Osteoblast (primary cell): ENCODE measurements at regions not wholly inside any gene's neighbourhood (a gene's known extent, or its start where the extent isn't known, plus 50 kb on each side); places are given as distances from the start of the nearest gene placed in this dataset.

Experiments used
- DNase-seq: peaks from one replicate; pipeline ENCODE4 v3.0.0; 2011; ENCODE audit warnings: low spot score, mixed read lengths; ENCODE audit not compliant: insufficient read length; ENCODE audit errors: missing footprints
- H2AFZ ChIP-seq: 2 replicates; pipeline ENCODE4 v1.6.0; 2011; ENCODE audit warnings: mild to moderate bottlenecking, low read length
- H3K27ac ChIP-seq: 2 replicates; pipeline ENCODE4 v1.5.1; 2011; ENCODE audit warnings: mild to moderate bottlenecking, low read depth, low read length, moderate library complexity
- H3K27me3 ChIP-seq: 2 replicates; pipeline ENCODE4 v1.6.0; 2012; ENCODE audit warnings: mild to moderate bottlenecking, control low read depth, inconsistent platforms, low read length, moderate library complexity; ENCODE audit not compliant: insufficient read depth
- H3K36me3 ChIP-seq: 2 replicates; pipeline ENCODE4 v1.5.1; 2011; ENCODE audit warnings: mild to moderate bottlenecking, low read length, control low read depth, moderate library complexity; ENCODE audit not compliant: insufficient read depth
- H3K4me1 ChIP-seq: 2 replicates; pipeline ENCODE4 v1.5.1; 2011; ENCODE audit warnings: mild to moderate bottlenecking, low read length, control low read depth, moderate library complexity; ENCODE audit not compliant: insufficient read depth
- H3K4me2 ChIP-seq: 2 replicates; pipeline ENCODE4 v1.6.0; 2011; ENCODE audit warnings: mild to moderate bottlenecking, low read length; ENCODE audit not compliant: insufficient read depth
- H3K4me3 ChIP-seq: fragments of 200-600 bp; sonication (generic); 3 replicates; pipeline ENCODE4 v1.5.1; 2012; ENCODE audit warnings: mild to moderate bottlenecking, low read length, inconsistent platforms; ENCODE audit not compliant: insufficient read depth
- H3K79me2 ChIP-seq: 2 replicates; pipeline ENCODE4 v1.6.0; 2012; ENCODE audit warnings: mild to moderate bottlenecking, low read length, control low read depth, inconsistent platforms; ENCODE audit not compliant: insufficient read depth
- H3K9me3 ChIP-seq: 2 replicates; pipeline ENCODE4 v1.5.1; 2011; ENCODE audit warnings: low read depth, low read length, control low read depth
- H4K20me1 ChIP-seq: 2 replicates; pipeline ENCODE4 v1.6.0; 2012; ENCODE audit warnings: mild to moderate bottlenecking, low read length, control low read depth; ENCODE audit not compliant: insufficient read depth
- CTCF ChIP-seq: IDR thresholded peaks from 2 replicates; pipeline ENCODE4 v1.5.1; 2011; ENCODE audit warnings: mild to moderate bottlenecking, low read depth, low read length, moderate library complexity; ENCODE audit errors: extremely low read depth

DNA sequence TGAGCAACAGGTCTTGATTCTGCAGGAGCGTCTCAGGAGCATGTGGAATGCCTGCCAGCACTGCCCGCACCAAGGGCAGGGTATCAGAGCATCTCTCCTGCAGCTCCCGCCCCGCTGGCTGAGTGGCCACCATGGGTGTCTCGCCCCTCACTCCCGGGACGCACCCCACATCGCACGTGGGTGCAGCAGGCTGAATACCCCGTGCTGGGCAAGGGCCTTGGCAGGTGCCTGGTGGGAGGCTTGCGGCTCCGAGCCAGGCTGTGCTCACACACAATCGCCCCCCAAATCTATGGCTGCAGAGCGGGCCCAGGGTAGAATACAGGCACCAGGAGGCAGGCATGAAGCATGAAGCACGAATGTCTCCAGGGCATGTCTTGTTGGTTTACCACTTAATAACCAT is 103.9 kb upstream of the TMEM132D start:
- TF ChIP-seq CTCF = no peak
- Histone ChIP-seq H3K36me3 (no peaks in the 10 kb centered on the region), H3K4me2 (no peak overlapping the region), H2AFZ (no peak overlapping the region), H3K4me3 (no peak overlapping the region), H3K79me2 (no peaks in the 10 kb centered on the region), H4K20me1 (no peaks in the 10 kb centered on the region), H3K9me3 (peaks cover 1% of the 10 kb centered on the region), H3K27ac (no peak overlapping the region), H3K4me1 (no peaks in the 10 kb centered on the region), H3K27me3 (no peaks in the 10 kb centered on the region)
- DNase-seq = no peak

- Histone ChIP-seq H3K9me3 (peaks cover 1% of the 10 kb centered on the region), H3K27me3 (no peaks in the 10 kb centered on the region), H3K36me3 (no peaks in the 10 kb centered on the region), H3K4me2 (no peak overlapping the region), H3K4me3 (no peak overlapping the region), H3K27ac (no peak overlapping the region), H3K79me2 (no peaks in the 10 kb centered on the region), H3K4me1 (no peaks in the 10 kb centered on the region), H4K20me1 (no peaks in the 10 kb centered on the region), H2AFZ (no peak overlapping the region)
- TF ChIP-seq CTCF = no peak
- no peak for DNase-seq
Observed at GRCh38 chr12:130008241-130008640, 104.4 kb upstream of the TMEM132D start.

DNA sequence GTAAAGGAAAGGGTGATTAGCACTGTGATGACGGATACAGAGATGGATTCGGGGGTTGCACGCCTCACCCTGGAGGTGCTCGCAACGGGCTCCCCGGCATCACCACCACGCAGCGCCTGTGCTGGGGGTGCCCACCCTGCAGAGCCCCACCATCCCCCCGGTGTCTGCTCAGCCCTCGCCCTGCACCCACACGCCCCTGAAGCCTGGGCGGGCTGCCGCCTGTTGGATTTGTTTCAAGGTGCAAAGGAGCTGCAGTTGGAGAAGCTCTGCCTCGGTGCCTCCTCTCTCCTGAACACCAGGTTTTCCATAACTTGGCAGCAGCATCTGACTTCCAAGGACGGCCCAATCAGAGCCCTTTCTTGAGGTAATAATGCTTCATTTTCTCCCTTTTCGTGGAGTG is 106.1 kb upstream of the TMEM132D start:
- H3K4me3 ChIP-seq = no peak overlapping the region
- H3K79me2 ChIP-seq = no peaks in the 10 kb centered on the region
- H3K27ac ChIP-seq = no peak overlapping the region
- H3K27me3 ChIP-seq = no peaks in the 10 kb centered on the region
- no peaks in the 10 kb centered on the region for H3K36me3 ChIP-seq
- no peak for TF ChIP-seq CTCF
- H3K4me2 ChIP-seq = no peak overlapping the region
- H3K9me3 ChIP-seq = no peaks in the 10 kb centered on the region
- no peaks in the 10 kb centered on the region for H4K20me1 ChIP-seq
- no peaks in the 10 kb centered on the region for H3K4me1 ChIP-seq
- no peak for DNase-seq
- H2AFZ ChIP-seq = no peak overlapping the region

- Histone ChIP-seq H3K36me3 (no peaks in the 10 kb centered on the region), H4K20me1 (no peaks in the 10 kb centered on the region), H3K9me3 (no peaks in the 10 kb centered on the region), H3K27me3 (no peaks in the 10 kb centered on the region), H3K27ac (no peak overlapping the region), H3K79me2 (no peaks in the 10 kb centered on the region), H3K4me1 (no peaks in the 10 kb centered on the region), H3K4me3 (no peak overlapping the region), H3K4me2 (no peak overlapping the region), H2AFZ (no peak overlapping the region)
- no peak for DNase-seq
- no peak for TF ChIP-seq CTCF
Observed at GRCh38 chr12:130011611-130012385, 108.0 kb upstream of the TMEM132D start.
